ENCODE measurements at regions not wholly inside any gene's neighbourhood (a gene's known extent, or its start where the extent isn't known, plus 50 kb on each side); places are given as distances from the start of the nearest gene placed in this dataset.
"Not testable (repeated sequence)": the region's sequence is repeated elsewhere in the genome, so short reads cannot be mapped to it uniquely, and the experiment has no call there.

- TF ChIP-seq CTCF (IDR thresholded peaks at IDR 0.05): no peak
- DNase-seq (ENCODE audit: low spot score): no peak
- no peak for ATAC-seq (ENCODE audit: low FRiP score)
These were observed 392.1 kb downstream of the PTH2R start for GRCh38 chr2:208798698-208799097.

GRCh38 chr2:208799397-208799796 is 392.8 kb downstream of the PTH2R start:
- no peak for TF ChIP-seq CTCF (IDR thresholded peaks at IDR 0.05)
- DNase-seq (ENCODE audit: low spot score) (no peak), ATAC-seq (ENCODE audit: low FRiP score) (no peak)

GRCh38 chr2:208800887-208801286 is 394.3 kb downstream of the PTH2R start:
- ATAC-seq (ENCODE audit: low FRiP score); DNase-seq (ENCODE audit: low spot score): not testable (repeated sequence)

- no peak for ATAC-seq (ENCODE audit: low FRiP score)
- no peak for TF ChIP-seq CTCF (IDR thresholded peaks at IDR 0.05)
- DNase-seq (ENCODE audit: low spot score): no peak
These were observed 401.2 kb downstream of the PTH2R start for GRCh38 chr2:208807756-208808155.

GRCh38 chr2:208811885-208812284 is 405.3 kb downstream of the PTH2R start:
- not testable (repeated sequence) for ATAC-seq (ENCODE audit: low FRiP score); DNase-seq (ENCODE audit: low spot score)

- ATAC-seq (ENCODE audit: low FRiP score) (no peak), DNase-seq (ENCODE audit: low spot score) (no peak)
- TF ChIP-seq CTCF (IDR thresholded peaks at IDR 0.05): no peak
These were observed 412.6 kb downstream of the PTH2R start for GRCh38 chr2:208819190-208819589.

- DNase-seq (ENCODE audit: low spot score) (no peak), ATAC-seq (ENCODE audit: low FRiP score) (no peak)
- no peak for TF ChIP-seq CTCF (IDR thresholded peaks at IDR 0.05)
These were observed 413.6 kb downstream of the PTH2R start for GRCh38 chr2:208820014-208820688.

GRCh38 chr2:208827109-208827508 is 420.5 kb downstream of the PTH2R start:
- ATAC-seq (ENCODE audit: low FRiP score) (no peak), DNase-seq (ENCODE audit: low spot score) (no peak)
- TF ChIP-seq CTCF (IDR thresholded peaks at IDR 0.05): no peak

Measured in omental fat pad (tissue), 3 donors.